Fibroblast of lung (primary cell): ENCODE measurements at regions not wholly inside any gene's neighbourhood (a gene's known extent, or its start where the extent isn't known, plus 50 kb on each side); places are given as distances from the start of the nearest gene placed in this dataset.

ENCODE experiments used
- DNase-seq, 2 donors: peaks; one replicate each; pipeline versions ENCODE4 v3.0.0 to v3.0.0-alpha.2; 2010; ENCODE audit warnings: low read depth in 2 of 2
- H2AFZ ChIP-seq: 2 replicates; pipeline ENCODE4 v1.5.1; 2012; ENCODE audit warnings: low read length, control low read depth, inconsistent platforms
- H3K27ac ChIP-seq: 2 replicates; pipeline ENCODE4 v1.5.1; 2011; ENCODE audit warnings: low read length, control low read depth; ENCODE audit not compliant: insufficient read depth
- H3K27me3 ChIP-seq: 2 replicates; pipeline ENCODE4 v1.5.1; 2011; ENCODE audit warnings: mild to moderate bottlenecking, low read length; ENCODE audit not compliant: control insufficient read depth, insufficient read depth
- H3K36me3 ChIP-seq: 2 replicates; pipeline ENCODE4 v1.5.1; 2011; ENCODE audit warnings: low read length; ENCODE audit not compliant: control insufficient read depth, insufficient read depth
- H3K4me1 ChIP-seq: 2 replicates; pipeline ENCODE4 v1.5.1; 2011; ENCODE audit warnings: low read length; ENCODE audit not compliant: control insufficient read depth, insufficient read depth; ENCODE audit errors: extremely low read depth
- H3K4me2 ChIP-seq: 2 replicates; pipeline ENCODE4 v1.5.1; 2011; ENCODE audit warnings: low read length, control low read depth; ENCODE audit not compliant: insufficient read depth; ENCODE audit errors: extremely low read depth
- H3K4me3 ChIP-seq, 4 experiments: fragments of 200-600 bp in 1 of 4; sonication (generic) in 1 of 4; replicated peaks in 1 of 4; 2 replicates each; pipeline ENCODE4 v1.5.1; 2011 to 2016; ENCODE audit warnings: low read length in 4 of 4, low read depth in 3 of 4, mild to moderate bottlenecking in 3 of 4, control low read depth in 2 of 4, inconsistent platforms in 1 of 4, mixed read lengths in 1 of 4; ENCODE audit not compliant: insufficient read depth in 1 of 4; ENCODE audit errors: control extremely low read depth in 1 of 4
- H3K79me2 ChIP-seq: 2 replicates; pipeline ENCODE4 v1.5.1; 2012; ENCODE audit warnings: mild to moderate bottlenecking, low read length, inconsistent platforms; ENCODE audit not compliant: control insufficient read depth, insufficient read depth
- H3K9ac ChIP-seq: 2 replicates; pipeline ENCODE4 v1.5.1; 2011; ENCODE audit warnings: mild to moderate bottlenecking, low read length, control low read depth; ENCODE audit not compliant: insufficient read depth
- H3K9me3 ChIP-seq: 2 replicates; pipeline ENCODE4 v1.5.1; 2012; ENCODE audit warnings: low read depth, low read length; ENCODE audit not compliant: control insufficient read depth, insufficient read depth
- H4K20me1 ChIP-seq: 2 replicates; pipeline ENCODE4 v1.5.1; 2011; ENCODE audit warnings: low read length; ENCODE audit not compliant: control insufficient read depth, insufficient read depth; ENCODE audit errors: extremely low read depth
- EZH2 ChIP-seq: IDR thresholded peaks from 2 replicates; pipeline ENCODE4 v1.5.1; 2012; ENCODE audit warnings: low read length, control low read depth, mild to moderate bottlenecking; ENCODE audit errors: missing control alignments
- TF ChIP-seq, protein P1 (sequence below), 2 donors: IDR thresholded peaks in 1 of 2; conservative IDR thresholded peaks in 1 of 2; 1 replicate in 1 of 2; 2 replicates in 1 of 2; pipeline ENCODE4 v1.5.1; 2011 to 2012; ENCODE audit warnings: low read length in 2 of 2, control low read depth in 1 of 2, inconsistent platforms in 1 of 2, low read depth in 1 of 2, mild to moderate bottlenecking in 1 of 2

- no peak overlapping the region for H3K4me2 ChIP-seq
- TF ChIP-seq, protein P1, sequence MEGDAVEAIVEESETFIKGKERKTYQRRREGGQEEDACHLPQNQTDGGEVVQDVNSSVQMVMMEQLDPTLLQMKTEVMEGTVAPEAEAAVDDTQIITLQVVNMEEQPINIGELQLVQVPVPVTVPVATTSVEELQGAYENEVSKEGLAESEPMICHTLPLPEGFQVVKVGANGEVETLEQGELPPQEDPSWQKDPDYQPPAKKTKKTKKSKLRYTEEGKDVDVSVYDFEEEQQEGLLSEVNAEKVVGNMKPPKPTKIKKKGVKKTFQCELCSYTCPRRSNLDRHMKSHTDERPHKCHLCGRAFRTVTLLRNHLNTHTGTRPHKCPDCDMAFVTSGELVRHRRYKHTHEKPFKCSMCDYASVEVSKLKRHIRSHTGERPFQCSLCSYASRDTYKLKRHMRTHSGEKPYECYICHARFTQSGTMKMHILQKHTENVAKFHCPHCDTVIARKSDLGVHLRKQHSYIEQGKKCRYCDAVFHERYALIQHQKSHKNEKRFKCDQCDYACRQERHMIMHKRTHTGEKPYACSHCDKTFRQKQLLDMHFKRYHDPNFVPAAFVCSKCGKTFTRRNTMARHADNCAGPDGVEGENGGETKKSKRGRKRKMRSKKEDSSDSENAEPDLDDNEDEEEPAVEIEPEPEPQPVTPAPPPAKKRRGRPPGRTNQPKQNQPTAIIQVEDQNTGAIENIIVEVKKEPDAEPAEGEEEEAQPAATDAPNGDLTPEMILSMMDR (conservative IDR thresholded peaks at IDR 0.05 in 1 of 2, IDR thresholded peaks at IDR 0.05 in 1 of 2; ENCODE audit: low read depth in 1 of 2, low read length in 2 of 2) = no peak
- no peak for TF ChIP-seq EZH2
- no peak overlapping the region for H3K4me3 ChIP-seq
Observed at GRCh38 chr2:175568109-175568730, 386.7 kb upstream of the ATP5MC3 start.

DNA sequence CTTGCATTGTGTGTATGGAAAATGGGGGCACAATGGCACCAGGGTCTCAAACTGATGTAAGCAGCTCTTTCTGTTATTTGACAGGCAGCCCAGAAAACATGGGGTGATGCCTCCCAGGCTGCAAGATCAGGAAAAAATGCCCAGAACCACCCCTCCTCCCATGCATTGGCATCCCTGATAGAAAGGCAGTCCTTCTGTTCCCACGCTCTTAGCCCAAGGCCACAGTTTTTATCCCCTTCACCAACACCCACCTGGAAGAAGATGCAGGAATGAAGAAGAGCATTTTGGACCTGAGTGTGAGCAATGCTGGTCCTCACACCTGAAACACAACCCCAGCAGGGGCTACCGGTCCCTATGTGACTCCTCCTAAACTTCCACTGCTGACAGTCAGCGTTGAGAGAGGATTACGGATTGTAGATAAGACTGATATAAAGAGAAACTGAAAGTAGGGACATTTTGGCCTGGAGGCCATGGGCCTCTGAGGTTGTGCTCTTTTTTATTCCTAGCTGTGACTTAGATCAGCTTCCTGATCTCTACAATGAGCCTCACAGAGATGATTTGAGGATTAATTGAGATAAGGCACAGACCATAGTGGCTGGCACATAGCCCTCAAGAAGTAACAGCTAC lies 386.0 kb upstream of the ATP5MC3 start:
- TF ChIP-seq, protein P1 (conservative IDR thresholded peaks at IDR 0.05 in 1 of 2, IDR thresholded peaks at IDR 0.05 in 1 of 2; ENCODE audit: low read depth in 1 of 2, low read length in 2 of 2) = no peak
- no peak for TF ChIP-seq EZH2
- H3K4me2 ChIP-seq = no peak overlapping the region
- DNase-seq = no peak

More at GRCh38 chr2:175568109-175568730, 386.7 kb upstream of the ATP5MC3 start:
- Histone ChIP-seq H3K79me2 (no peaks in the 10 kb centered on the region), H3K4me1 (no peaks in the 10 kb centered on the region), H3K36me3 (no peaks in the 10 kb centered on the region), H2AFZ (no peak overlapping the region), H3K27me3 (no peaks in the 10 kb centered on the region), H3K27ac (no peak overlapping the region), H3K9ac (no peak overlapping the region), H3K9me3 (no peaks in the 10 kb centered on the region), H4K20me1 (no peaks in the 10 kb centered on the region)
- no peak for DNase-seq

DNA sequence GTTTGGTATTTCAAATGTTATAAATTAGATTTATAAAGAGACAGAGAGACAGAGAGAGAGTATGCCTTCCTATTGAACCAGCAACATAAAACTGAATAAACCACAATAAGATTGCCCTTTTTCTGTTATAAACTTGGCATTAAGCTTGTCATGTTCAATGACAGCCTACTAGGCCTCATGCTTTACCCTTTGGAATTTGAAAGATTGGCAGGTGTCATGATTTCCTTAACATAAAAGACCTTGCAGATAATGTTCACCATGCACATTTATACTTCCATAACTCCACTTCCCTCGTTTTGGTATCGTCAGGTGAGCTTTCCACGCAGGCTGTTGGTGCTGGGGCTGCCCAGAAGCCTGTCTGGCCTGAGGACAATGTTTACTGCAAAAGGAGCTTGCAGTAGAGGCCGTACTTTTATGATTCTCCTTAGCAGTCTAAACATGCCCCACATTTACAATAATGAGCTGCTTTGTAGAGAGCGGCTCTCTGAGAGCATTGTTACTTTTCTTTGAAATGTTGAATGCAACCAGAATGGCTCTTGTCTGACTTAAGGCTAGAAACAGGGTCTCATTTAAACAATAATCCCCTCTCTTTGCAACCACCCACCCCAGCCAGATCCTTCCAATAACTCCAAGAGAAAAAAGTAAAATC lies 379.1 kb upstream of the ATP5MC3 start:
- TF ChIP-seq, protein P1 (conservative IDR thresholded peaks at IDR 0.05 in 1 of 2, IDR thresholded peaks at IDR 0.05 in 1 of 2; ENCODE audit: low read depth in 1 of 2, low read length in 2 of 2) = no peak
- TF ChIP-seq EZH2 = no peak
- H3K9me3 ChIP-seq = no peaks in the 10 kb centered on the region

More for the DNA sequence above, 386.0 kb upstream of the ATP5MC3 start:
- Histone ChIP-seq H2AFZ (peak overlapping the region; percentile 20), H3K9ac (no peak overlapping the region), H3K27me3 (no peaks in the 10 kb centered on the region), H3K36me3 (no peaks in the 10 kb centered on the region), H4K20me1 (no peaks in the 10 kb centered on the region), H3K9me3 (no peaks in the 10 kb centered on the region), H3K27ac (no peak overlapping the region), H3K79me2 (no peaks in the 10 kb centered on the region), H3K4me1 (no peaks in the 10 kb centered on the region), H3K4me3 (peak overlapping the region in 1 of 4 experiments; percentile 8)

More for the DNA sequence above, 379.1 kb upstream of the ATP5MC3 start:
- no peak overlapping the region for H3K4me2 ChIP-seq
- H4K20me1 ChIP-seq = no peaks in the 10 kb centered on the region
- DNase-seq = no peak
- no peak overlapping the region for H2AFZ ChIP-seq
- no peaks in the 10 kb centered on the region for H3K36me3 ChIP-seq
- H3K4me1 ChIP-seq = no peaks in the 10 kb centered on the region
- H3K4me3 ChIP-seq = no peak overlapping the region
- H3K27ac ChIP-seq = no peak overlapping the region
- H3K79me2 ChIP-seq = no peaks in the 10 kb centered on the region
- H3K27me3 ChIP-seq = no peaks in the 10 kb centered on the region
- no peak overlapping the region for H3K9ac ChIP-seq
